ENCODE measurements at regions not wholly inside any gene's neighbourhood (a gene's known extent, or its start where the extent isn't known, plus 50 kb on each side); places are given as distances from the start of the nearest gene placed in this dataset.

- Histone ChIP-seq H3K23ac (ENCODE audit: insufficient read length) (no peak overlapping the region), H3K4me1 (replicated peaks in 1 of 4; ENCODE audit: control insufficient read depth in 3 of 4, insufficient read depth in 4 of 4, low read length in 3 of 4) (no peaks in the 10 kb centered on the region), H4K8ac (ENCODE audit: extremely low read depth, insufficient read depth, low read length) (no peak overlapping the region), H3K27ac (ENCODE audit: low read depth, low read length) (no peak overlapping the region), H4K91ac (replicated peaks; ENCODE audit: insufficient read length, low read length) (no peak overlapping the region), H2AK5ac (ENCODE audit: low read depth, low read length) (no peak overlapping the region), H2BK12ac (ENCODE audit: low read depth, low read length) (no peak overlapping the region), H3K4me2 (ENCODE audit: insufficient read depth in 1 of 2, low read depth in 2 of 2, low read length in 2 of 2) (no peak overlapping the region), H2AFZ (ENCODE audit: low read length) (no peak overlapping the region), H3K23me2 (ENCODE audit: low read depth, low read length) (no peaks in the 10 kb centered on the region), H3K4me3 (ENCODE audit: extremely low read depth in 1 of 4, insufficient read depth in 2 of 4, low read depth in 3 of 4, low read length in 4 of 4) (no peak overlapping the region), H2BK15ac (ENCODE audit: low read length) (no peak overlapping the region), H3K56ac (replicated peaks; ENCODE audit: insufficient read length, low read depth, low read length) (no peak overlapping the region), H3K79me2 (ENCODE audit: control insufficient read depth in 1 of 2, insufficient read depth in 2 of 2, low read length in 2 of 2) (no peaks in the 10 kb centered on the region), H2BK20ac (ENCODE audit: low read length) (no peak overlapping the region), H2BK5ac (ENCODE audit: low read depth, low read length) (no peak overlapping the region), H3K79me1 (ENCODE audit: low read depth, low read length) (no peaks in the 10 kb centered on the region), H3K9ac (replicated peaks in 1 of 4; ENCODE audit: extremely low read depth in 1 of 4, low read depth in 3 of 4, low read length in 3 of 4) (no peak overlapping the region), H3K27me3 (replicated peaks in 1 of 4; ENCODE audit: control insufficient read depth in 3 of 4, extremely low read depth in 1 of 4, insufficient read depth in 3 of 4, low read length in 3 of 4) (no peaks in the 10 kb centered on the region), H3K36me3 (ENCODE audit: control insufficient read depth in 2 of 4, insufficient read depth in 4 of 4, low read length in 3 of 4) (peaks cover 0 to 5% (median 0%) of the 10 kb centered on the region in 4 experiments; a peak in 1 of 8 replicates), H3K4ac (replicated peaks; ENCODE audit: insufficient read length, low read depth, low read length) (no peak overlapping the region), H2BK120ac (replicated peaks; ENCODE audit: low read depth, low read length) (no peak overlapping the region), H3K14ac (ENCODE audit: insufficient read length) (no peak overlapping the region), H4K20me1 (replicated peaks in 1 of 2; ENCODE audit: control insufficient read depth in 1 of 2, insufficient read depth in 2 of 2, low read length in 2 of 2) (no peaks in the 10 kb centered on the region), H4K5ac (ENCODE audit: insufficient read length, low read depth, low read length) (no peak overlapping the region), H3K9me3 (ENCODE audit: insufficient read depth in 2 of 2, low read depth in 1 of 2, low read length in 1 of 2) (peaks cover 39 to 43% of the 10 kb centered on the region in 2 experiments), H3K18ac (ENCODE audit: extremely low read depth, low read length) (no peak overlapping the region)
- DNase-seq (ENCODE audit: low read depth in 1 of 2, low spot score in 2 of 2): no peak
- ChIA-PET POLR2A (ENCODE audit: partially characterized antibody) (no interaction called here), CTCF (ENCODE audit: partially characterized antibody) (no interaction called here)
- WGBS, 2 experiments (ENCODE audit: extremely low coverage in 1 of 2, insufficient coverage in 1 of 2, insufficient read length in 1 of 2, insufficient replicate concordance in 2 of 2, low coverage in 1 of 2, low lambda C conversion rate in 2 of 2, missing lambda C conversion rate in 1 of 2): 77% methylated on average over 2 of the region's 2 CpGs; no CpG with 5 or more reads in 1 of the 2 experiments
- FAIRE-seq: no peak
- TF ChIP-seq GTF2F1 (IDR thresholded peaks at IDR 0.05; ENCODE audit: borderline replicate concordance, low read depth, low read length) (no peak), MAX (IDR thresholded peaks at IDR 0.05) (no peak), FOSL1 (IDR thresholded peaks at IDR 0.05; ENCODE audit: insufficient read depth, low read depth, low read length) (no peak), SP2 (IDR thresholded peaks at IDR 0.05; ENCODE audit: low read length) (no peak), CTCF (IDR thresholded peaks at IDR 0.05; ENCODE audit: control extremely low read depth in 1 of 3, insufficient read depth in 1 of 3, low read depth in 1 of 3, low read length in 3 of 3) (no peak), SIN3A (conservative IDR thresholded peaks at IDR 0.05 in 1 of 2, IDR thresholded peaks at IDR 0.05 in 1 of 2; ENCODE audit: low read depth in 1 of 2, low read length in 2 of 2) (no peak), USF2 (IDR thresholded peaks at IDR 0.05; ENCODE audit: low read length) (no peak), CEBPB (IDR thresholded peaks at IDR 0.05; ENCODE audit: low read depth, low read length) (no peak)
Measured at GRCh38 chr14:45787167-45787566, 534.2 kb upstream of the MIS18BP1 start.

Data from H1 (cell line).